ENCODE measurements at regions not wholly inside any gene's neighbourhood (a gene's known extent, or its start where the extent isn't known, plus 50 kb on each side); places are given as distances from the start of the nearest gene placed in this dataset.

DNA sequence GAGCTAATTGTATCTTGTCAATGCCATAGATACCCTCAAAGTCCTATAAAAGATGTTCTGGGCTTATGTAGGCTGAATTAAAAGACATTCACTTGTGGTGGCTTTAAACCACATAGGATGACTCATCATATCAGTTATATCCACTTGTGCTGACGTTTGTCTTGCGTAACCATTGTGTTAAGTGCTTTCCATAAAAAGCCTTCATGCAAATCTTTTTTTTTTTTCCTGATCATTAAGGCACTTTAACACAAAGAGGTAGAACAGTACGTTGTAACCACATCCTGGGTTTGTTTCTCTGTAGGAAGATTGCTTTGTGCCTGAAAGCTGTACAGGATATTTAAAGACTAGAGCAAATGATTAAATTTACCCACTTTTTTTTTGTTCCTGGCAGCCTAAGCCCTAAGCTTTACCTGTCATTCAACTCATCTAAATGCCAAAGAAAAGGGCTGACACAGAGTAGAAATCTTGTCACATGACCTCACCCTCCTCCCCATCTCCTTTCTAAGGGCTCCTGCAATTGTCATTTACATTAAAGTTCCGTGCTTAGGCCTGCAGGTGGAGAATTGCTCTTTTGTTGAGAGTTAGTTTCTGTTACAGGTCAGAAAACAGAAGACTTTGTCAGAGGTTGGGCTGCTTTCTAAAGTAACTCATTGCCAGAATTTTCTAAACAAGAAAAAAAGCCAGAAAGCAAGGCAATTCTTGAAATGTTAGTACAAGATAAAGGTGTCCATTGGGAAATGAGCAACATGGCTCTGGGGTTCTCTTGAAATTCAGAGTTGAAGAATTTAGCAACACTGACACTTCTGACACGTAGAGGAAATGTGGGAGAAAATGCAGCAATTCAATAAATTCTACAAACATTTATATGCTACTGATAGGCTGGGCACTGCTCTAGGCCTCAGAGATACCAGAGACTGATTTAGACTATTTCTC lies 555.6 kb downstream of the PPARGC1A start (continued):
- TF ChIP-seq ZNF318 (IDR thresholded peaks at IDR 0.05; ENCODE audit: borderline replicate concordance in 1 of 2, low read depth in 1 of 2) (peak in 1 of 2 experiments; percentile 72; a peak in 2 of 4 replicates), LARP7 (IDR thresholded peaks at IDR 0.05) (no peak), MAFG (tag; conservative IDR thresholded peaks at IDR 0.05) (peak; percentile 92), MTF1 (CRISPR knock-in tag; IDR thresholded peaks at IDR 0.05; ENCODE audit: borderline replicate concordance) (no peak), ZC3H11A (IDR thresholded peaks at IDR 0.05; ENCODE audit: low read depth, low read length) (no peak), SRSF3 (IDR thresholded peaks at IDR 0.05; ENCODE audit: insufficient read depth, low read length) (no peak), SAP30 (IDR thresholded peaks at IDR 0.05; ENCODE audit: borderline replicate concordance, insufficient read depth, low read depth, low read length, poor library complexity, severe bottlenecking) (no peak), MXD1 (CRISPR knock-in tag; IDR thresholded peaks at IDR 0.05; ENCODE audit: borderline replicate concordance, poor library complexity, severe bottlenecking) (no peak), MAFK (IDR thresholded peaks at IDR 0.05; ENCODE audit: low read length) (peak; percentile 70), C11orf30 (IDR thresholded peaks at IDR 0.05; ENCODE audit: low read depth) (peak; percentile 77), ZNF165 (CRISPR knock-in tag; IDR thresholded peaks at IDR 0.05; ENCODE audit: borderline replicate concordance) (no peak), SIX5 (IDR thresholded peaks at IDR 0.05; ENCODE audit: borderline replicate concordance in 1 of 2, insufficient read depth in 1 of 2, low read depth in 1 of 2, low read length in 2 of 2) (no peak)
- TF ChIP-seq, protein P1, sequence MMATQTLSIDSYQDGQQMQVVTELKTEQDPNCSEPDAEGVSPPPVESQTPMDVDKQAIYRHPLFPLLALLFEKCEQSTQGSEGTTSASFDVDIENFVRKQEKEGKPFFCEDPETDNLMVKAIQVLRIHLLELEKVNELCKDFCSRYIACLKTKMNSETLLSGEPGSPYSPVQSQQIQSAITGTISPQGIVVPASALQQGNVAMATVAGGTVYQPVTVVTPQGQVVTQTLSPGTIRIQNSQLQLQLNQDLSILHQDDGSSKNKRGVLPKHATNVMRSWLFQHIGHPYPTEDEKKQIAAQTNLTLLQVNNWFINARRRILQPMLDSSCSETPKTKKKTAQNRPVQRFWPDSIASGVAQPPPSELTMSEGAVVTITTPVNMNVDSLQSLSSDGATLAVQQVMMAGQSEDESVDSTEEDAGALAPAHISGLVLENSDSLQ (IDR thresholded peaks at IDR 0.05) = peak; percentile 68
- TF ChIP-seq, protein P2, sequence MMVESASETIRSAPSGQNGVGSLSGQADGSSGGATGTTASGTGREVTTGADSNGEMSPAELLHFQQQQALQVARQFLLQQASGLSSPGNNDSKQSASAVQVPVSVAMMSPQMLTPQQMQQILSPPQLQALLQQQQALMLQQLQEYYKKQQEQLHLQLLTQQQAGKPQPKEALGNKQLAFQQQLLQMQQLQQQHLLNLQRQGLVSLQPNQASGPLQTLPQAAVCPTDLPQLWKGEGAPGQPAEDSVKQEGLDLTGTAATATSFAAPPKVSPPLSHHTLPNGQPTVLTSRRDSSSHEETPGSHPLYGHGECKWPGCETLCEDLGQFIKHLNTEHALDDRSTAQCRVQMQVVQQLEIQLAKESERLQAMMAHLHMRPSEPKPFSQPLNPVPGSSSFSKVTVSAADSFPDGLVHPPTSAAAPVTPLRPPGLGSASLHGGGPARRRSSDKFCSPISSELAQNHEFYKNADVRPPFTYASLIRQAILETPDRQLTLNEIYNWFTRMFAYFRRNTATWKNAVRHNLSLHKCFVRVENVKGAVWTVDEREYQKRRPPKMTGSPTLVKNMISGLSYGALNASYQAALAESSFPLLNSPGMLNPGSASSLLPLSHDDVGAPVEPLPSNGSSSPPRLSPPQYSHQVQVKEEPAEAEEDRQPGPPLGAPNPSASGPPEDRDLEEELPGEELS (CRISPR knock-in tag; IDR thresholded peaks at IDR 0.05; ENCODE audit: borderline replicate concordance) = no peak

Data from K562 (cell line).